Liver (tissue), 8 donors: ENCODE measurements at regions not wholly inside any gene's neighbourhood (a gene's known extent, or its start where the extent isn't known, plus 50 kb on each side); places are given as distances from the start of the nearest gene placed in this dataset.

Source experiments
- DNase-seq: peaks from one replicate; pipeline ENCODE4 v3.0.0-alpha.2; 2017; ENCODE audit warnings: low spot score
- H3K27ac ChIP-seq, 2 donors: one replicate each; pipeline ENCODE4 v1.7.0; 2013; ENCODE audit warnings: inconsistent platforms in 2 of 2, low read length in 2 of 2, control low read depth in 1 of 2, low read depth in 1 of 2, mild to moderate bottlenecking in 1 of 2
- H3K27me3 ChIP-seq, 4 donors: one replicate each; pipeline versions ENCODE4 v1.6.1 to v1.7.0; 2013; ENCODE audit warnings: low read length in 3 of 4, inconsistent platforms in 1 of 4, mild to moderate bottlenecking in 1 of 4, moderate library complexity in 1 of 4; ENCODE audit not compliant: control insufficient read depth in 4 of 4, insufficient read depth in 4 of 4
- H3K36me3 ChIP-seq, 4 donors: one replicate each; pipeline versions ENCODE4 v1.6.1 to v1.7.0; 2013; ENCODE audit warnings: low read length in 3 of 4, mild to moderate bottlenecking in 3 of 4, low read depth in 1 of 4, moderate library complexity in 1 of 4; ENCODE audit not compliant: control insufficient read depth in 4 of 4, insufficient read depth in 3 of 4
- H3K4me1 ChIP-seq, 4 donors: one replicate each; pipeline versions ENCODE4 v1.6.1 to v1.7.0; 2013; ENCODE audit warnings: low read length in 3 of 4, mild to moderate bottlenecking in 3 of 4, moderate library complexity in 1 of 4; ENCODE audit not compliant: control insufficient read depth in 4 of 4, insufficient read depth in 4 of 4
- H3K4me3 ChIP-seq, 3 donors: one replicate each; pipeline versions ENCODE4 v1.6.1 to v1.7.0; 2013; ENCODE audit warnings: low read length in 3 of 3, control low read depth in 1 of 3, low read depth in 1 of 3, mild to moderate bottlenecking in 1 of 3
- H3K9ac ChIP-seq, 2 donors: one replicate each; pipeline ENCODE4 v1.7.0; 2013; ENCODE audit warnings: low read length in 2 of 2, mild to moderate bottlenecking in 2 of 2, moderate library complexity in 2 of 2, control low read depth in 1 of 2, low read depth in 1 of 2
- H3K9me3 ChIP-seq, 4 donors: one replicate each; pipeline versions ENCODE4 v1.6.1 to v1.7.0; 2013; ENCODE audit warnings: low read length in 3 of 4; ENCODE audit not compliant: control insufficient read depth in 4 of 4
- EGR1 ChIP-seq, 2 donors: IDR thresholded peaks; 2 replicates each; pipeline ENCODE4 v1.6.1; 2016 to 2018; ENCODE audit warnings: antibody characterized with exemption in 2 of 2, low read depth in 2 of 2
- FOXA1 ChIP-seq: IDR thresholded peaks from 2 replicates; pipeline ENCODE4 v1.6.1; 2016; ENCODE audit warnings: antibody characterized with exemption
- FOXA2 ChIP-seq: IDR thresholded peaks from 2 replicates; pipeline ENCODE4 v1.6.1; 2016; ENCODE audit warnings: antibody characterized with exemption
- GABPA ChIP-seq, 2 donors: IDR thresholded peaks in 1 of 2; conservative IDR thresholded peaks in 1 of 2; 2 replicates each; pipeline ENCODE4 v1.6.1; 2016; ENCODE audit warnings: antibody characterized with exemption in 2 of 2, mild to moderate bottlenecking in 1 of 2, moderate library complexity in 1 of 2
- HNF4A ChIP-seq, 2 donors: conservative IDR thresholded peaks; 2 replicates each; pipeline ENCODE4 v1.6.1; 2016; ENCODE audit warnings: antibody characterized with exemption in 2 of 2, mild to moderate bottlenecking in 2 of 2
- HNF4G ChIP-seq: IDR thresholded peaks from 2 replicates; pipeline ENCODE4 v1.6.1; 2016; ENCODE audit warnings: antibody characterized with exemption
- JUND ChIP-seq, 2 donors: IDR thresholded peaks; 2 replicates each; pipeline ENCODE4 v1.6.1; 2016; ENCODE audit warnings: antibody characterized with exemption in 2 of 2
- MAX ChIP-seq: IDR thresholded peaks from 2 replicates; pipeline ENCODE4 v1.6.1; 2016; ENCODE audit warnings: antibody characterized with exemption
- NR2F2 ChIP-seq: IDR thresholded peaks from 2 replicates; pipeline ENCODE4 v1.6.1; 2016; ENCODE audit warnings: antibody characterized with exemption
- RAD21 ChIP-seq, 2 donors: IDR thresholded peaks; 2 replicates each; pipeline ENCODE4 v1.6.1; 2016; ENCODE audit warnings: antibody characterized with exemption in 2 of 2, mild to moderate bottlenecking in 2 of 2
- RXRA ChIP-seq, 2 donors: IDR thresholded peaks; 2 replicates each; pipeline ENCODE4 v1.6.1; 2017 to 2018; ENCODE audit warnings: antibody characterized with exemption in 2 of 2, mild to moderate bottlenecking in 1 of 2
- SP1 ChIP-seq: IDR thresholded peaks from 2 replicates; pipeline ENCODE4 v1.6.1; 2018; ENCODE audit warnings: antibody characterized with exemption, mild to moderate bottlenecking
- TAF1 ChIP-seq: conservative IDR thresholded peaks from 2 replicates; pipeline ENCODE4 v1.6.1; 2016; ENCODE audit warnings: antibody characterized with exemption, mild to moderate bottlenecking
- YY1 ChIP-seq: IDR thresholded peaks from 2 replicates; pipeline ENCODE4 v1.6.1; 2016; ENCODE audit warnings: antibody characterized with exemption, mild to moderate bottlenecking
- ZBTB33 ChIP-seq: IDR thresholded peaks from 2 replicates; pipeline ENCODE4 v1.6.1; 2016; ENCODE audit warnings: antibody characterized with exemption
- WGBS: extraction: QIAGEN DNeasy Blood & Tissue Kit; methylation state at CpG from one replicate; pipeline ENCODE4 v1.1.7; 2013; 5-methylcytosine and 5-hydroxymethylcytosine counted together
- TF ChIP-seq, protein P1 (sequence below): fragments of 150-350 bp; IDR thresholded peaks from 2 replicates; pipeline ENCODE4 v1.5.1; 2017; ENCODE audit warnings: improper control_type of control experiment, low read depth, low read length; ENCODE audit not compliant: missing input control
- TF ChIP-seq, protein P2 (sequence below): IDR thresholded peaks from 2 replicates; pipeline ENCODE4 v1.6.1; 2016; ENCODE audit warnings: antibody characterized with exemption, mild to moderate bottlenecking
- TF ChIP-seq, protein P3 (sequence below): IDR thresholded peaks from 2 replicates; pipeline ENCODE4 v1.6.1; 2016; ENCODE audit warnings: antibody characterized with exemption
- donor health status: healthy.
- donor health status: healthy.
- donor health status: healthy.
- donor health status: healthy.
- donor health status: healthy.

GRCh38 chr14:84704601-84705000 is 825.3 kb upstream of the FLRT2 start (continued):
- TF ChIP-seq, protein P1, sequence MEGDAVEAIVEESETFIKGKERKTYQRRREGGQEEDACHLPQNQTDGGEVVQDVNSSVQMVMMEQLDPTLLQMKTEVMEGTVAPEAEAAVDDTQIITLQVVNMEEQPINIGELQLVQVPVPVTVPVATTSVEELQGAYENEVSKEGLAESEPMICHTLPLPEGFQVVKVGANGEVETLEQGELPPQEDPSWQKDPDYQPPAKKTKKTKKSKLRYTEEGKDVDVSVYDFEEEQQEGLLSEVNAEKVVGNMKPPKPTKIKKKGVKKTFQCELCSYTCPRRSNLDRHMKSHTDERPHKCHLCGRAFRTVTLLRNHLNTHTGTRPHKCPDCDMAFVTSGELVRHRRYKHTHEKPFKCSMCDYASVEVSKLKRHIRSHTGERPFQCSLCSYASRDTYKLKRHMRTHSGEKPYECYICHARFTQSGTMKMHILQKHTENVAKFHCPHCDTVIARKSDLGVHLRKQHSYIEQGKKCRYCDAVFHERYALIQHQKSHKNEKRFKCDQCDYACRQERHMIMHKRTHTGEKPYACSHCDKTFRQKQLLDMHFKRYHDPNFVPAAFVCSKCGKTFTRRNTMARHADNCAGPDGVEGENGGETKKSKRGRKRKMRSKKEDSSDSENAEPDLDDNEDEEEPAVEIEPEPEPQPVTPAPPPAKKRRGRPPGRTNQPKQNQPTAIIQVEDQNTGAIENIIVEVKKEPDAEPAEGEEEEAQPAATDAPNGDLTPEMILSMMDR: no peak
- no peak for TF ChIP-seq FOXA2

DNA sequence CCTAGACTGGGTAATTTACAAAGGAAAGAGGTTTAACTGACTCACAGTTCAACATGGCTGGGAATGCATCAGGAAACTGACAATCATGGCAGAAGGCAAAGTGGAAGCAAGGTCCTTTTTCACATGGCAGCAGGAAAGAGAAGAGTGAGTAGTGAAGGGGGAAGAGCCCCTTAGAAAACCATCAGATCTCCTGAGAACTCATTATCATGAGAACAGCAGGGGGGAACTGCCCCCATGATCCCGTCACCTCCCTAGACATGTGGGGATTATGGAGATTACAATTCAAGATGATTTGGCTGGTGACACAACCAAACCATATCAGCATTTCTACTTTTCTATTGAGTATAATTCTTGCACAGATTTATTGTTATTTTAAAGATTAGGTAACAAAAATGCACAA is 822.1 kb upstream of the FLRT2 start:
- Histone ChIP-seq H3K27ac (no peak overlapping the region), H3K36me3 (no peaks in the 10 kb centered on the region), H3K9me3 (no peaks in the 10 kb centered on the region), H3K9ac (no peak overlapping the region), H3K4me1 (no peaks in the 10 kb centered on the region), H3K4me3 (no peak overlapping the region), H3K27me3 (peaks cover 0 to 3% (median 0%) of the 10 kb centered on the region in 4 donors)
- 81% methylated on average over 1 of the region's 1 CpG for WGBS
- no peak for TF ChIP-seq FOXA1
- TF ChIP-seq TAF1: no peak
- no peak for TF ChIP-seq FOXA2
- TF ChIP-seq RAD21 (IDR thresholded peaks at IDR 0.05): no peak
- no peak for TF ChIP-seq JUND (IDR thresholded peaks at IDR 0.05)
- TF ChIP-seq, protein P2, sequence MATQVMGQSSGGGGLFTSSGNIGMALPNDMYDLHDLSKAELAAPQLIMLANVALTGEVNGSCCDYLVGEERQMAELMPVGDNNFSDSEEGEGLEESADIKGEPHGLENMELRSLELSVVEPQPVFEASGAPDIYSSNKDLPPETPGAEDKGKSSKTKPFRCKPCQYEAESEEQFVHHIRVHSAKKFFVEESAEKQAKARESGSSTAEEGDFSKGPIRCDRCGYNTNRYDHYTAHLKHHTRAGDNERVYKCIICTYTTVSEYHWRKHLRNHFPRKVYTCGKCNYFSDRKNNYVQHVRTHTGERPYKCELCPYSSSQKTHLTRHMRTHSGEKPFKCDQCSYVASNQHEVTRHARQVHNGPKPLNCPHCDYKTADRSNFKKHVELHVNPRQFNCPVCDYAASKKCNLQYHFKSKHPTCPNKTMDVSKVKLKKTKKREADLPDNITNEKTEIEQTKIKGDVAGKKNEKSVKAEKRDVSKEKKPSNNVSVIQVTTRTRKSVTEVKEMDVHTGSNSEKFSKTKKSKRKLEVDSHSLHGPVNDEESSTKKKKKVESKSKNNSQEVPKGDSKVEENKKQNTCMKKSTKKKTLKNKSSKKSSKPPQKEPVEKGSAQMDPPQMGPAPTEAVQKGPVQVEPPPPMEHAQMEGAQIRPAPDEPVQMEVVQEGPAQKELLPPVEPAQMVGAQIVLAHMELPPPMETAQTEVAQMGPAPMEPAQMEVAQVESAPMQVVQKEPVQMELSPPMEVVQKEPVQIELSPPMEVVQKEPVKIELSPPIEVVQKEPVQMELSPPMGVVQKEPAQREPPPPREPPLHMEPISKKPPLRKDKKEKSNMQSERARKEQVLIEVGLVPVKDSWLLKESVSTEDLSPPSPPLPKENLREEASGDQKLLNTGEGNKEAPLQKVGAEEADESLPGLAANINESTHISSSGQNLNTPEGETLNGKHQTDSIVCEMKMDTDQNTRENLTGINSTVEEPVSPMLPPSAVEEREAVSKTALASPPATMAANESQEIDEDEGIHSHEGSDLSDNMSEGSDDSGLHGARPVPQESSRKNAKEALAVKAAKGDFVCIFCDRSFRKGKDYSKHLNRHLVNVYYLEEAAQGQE: no peak
- TF ChIP-seq, protein P3, sequence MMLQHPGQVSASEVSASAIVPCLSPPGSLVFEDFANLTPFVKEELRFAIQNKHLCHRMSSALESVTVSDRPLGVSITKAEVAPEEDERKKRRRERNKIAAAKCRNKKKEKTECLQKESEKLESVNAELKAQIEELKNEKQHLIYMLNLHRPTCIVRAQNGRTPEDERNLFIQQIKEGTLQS: no peak
- no peak for TF ChIP-seq SP1
- TF ChIP-seq, protein P1: no peak
- TF ChIP-seq ZBTB33: no peak
- TF ChIP-seq MAX: no peak
- TF ChIP-seq EGR1 (IDR thresholded peaks at IDR 0.05; ENCODE audit: low read depth in 2 of 2): no peak
- no peak for TF ChIP-seq HNF4G
- no peak for TF ChIP-seq NR2F2
- TF ChIP-seq RXRA (IDR thresholded peaks at IDR 0.05): no peak
- TF ChIP-seq YY1: no peak
- TF ChIP-seq GABPA (IDR thresholded peaks at IDR 0.05 in 1 of 2, conservative IDR thresholded peaks at IDR 0.05 in 1 of 2): no peak
- no peak for TF ChIP-seq HNF4A (conservative IDR thresholded peaks at IDR 0.05)
- no peak for DNase-seq
